Activated naive CD8-positive, alpha-beta T cell treated with anti-CD3 and anti-CD28 coated beads, Interleukin-2, amount 50 U/mL, for 24 hours (primary cell): ENCODE measurements at regions not wholly inside any gene's neighbourhood (a gene's known extent, or its start where the extent isn't known, plus 50 kb on each side); places are given as distances from the start of the nearest gene placed in this dataset.
A peak's percentile ranks its signal among the peaks of the same experiment; 100 is the strongest.
"Not testable (repeated sequence)": the region's sequence is repeated elsewhere in the genome, so short reads cannot be mapped to it uniquely, and the experiment has no call there.

Experiments
- ATAC-seq: fragments of 150-1000 bp; cut with Tn5 transposase; one replicate; pipeline ENCODE4 v1.10.0; 2021
- DNase-seq: peaks from one replicate; pipeline ENCODE4 v3.0.0; 2021
- H3K27ac Mint-ChIP-seq: one replicate; pipeline ENCODE4 v1.8.0; 2021; ENCODE audit warnings: mild to moderate bottlenecking, mixed read lengths
- H3K27me3 Mint-ChIP-seq: one replicate; pipeline ENCODE4 v1.8.0; 2021; ENCODE audit warnings: mixed read lengths
- H3K36me3 Mint-ChIP-seq: one replicate; pipeline ENCODE4 v1.8.0; 2021; ENCODE audit warnings: low read depth, mixed read lengths
- H3K4me1 Mint-ChIP-seq: one replicate; pipeline ENCODE4 v1.8.0; 2021; ENCODE audit warnings: mixed read lengths
- H3K4me3 Mint-ChIP-seq: one replicate; pipeline ENCODE4 v1.8.0; 2021; ENCODE audit warnings: mild to moderate bottlenecking, moderate library complexity, mixed read lengths
- H3K9me3 Mint-ChIP-seq: one replicate; pipeline ENCODE4 v1.8.0; 2021; ENCODE audit warnings: mixed read lengths

GRCh38 chr15:66630801-66631351 is 65.1 kb upstream of the LCTL start:
- Mint-ChIP-seq H3K36me3 (no peaks in the 10 kb centered on the region), H3K27me3 (no peaks in the 10 kb centered on the region), H3K4me3 (no peak overlapping the region), H3K9me3 (no peaks in the 10 kb centered on the region), H3K4me1 (no peaks in the 10 kb centered on the region), H3K27ac (no peak overlapping the region)
- no peak for DNase-seq
- ATAC-seq, result no peak

- DNase-seq, result no peak
- Mint-ChIP-seq H3K27ac (no peak overlapping the region), H3K4me3 (no peak overlapping the region), H3K4me1 (no peaks in the 10 kb centered on the region), H3K36me3 (no peaks in the 10 kb centered on the region), H3K27me3 (no peaks in the 10 kb centered on the region), H3K9me3 (no peaks in the 10 kb centered on the region)
- no peak for ATAC-seq
Measured at GRCh38 chr15:66631616-66632263, 65.9 kb upstream of the LCTL start.

- H3K4me3 Mint-ChIP-seq, result no peak overlapping the region
- no peaks in the 10 kb centered on the region for H3K36me3 Mint-ChIP-seq
- DNase-seq (no peak), ATAC-seq (no peak)
- no peaks in the 10 kb centered on the region for H3K9me3 Mint-ChIP-seq
- no peaks in the 10 kb centered on the region for H3K27me3 Mint-ChIP-seq
- H3K27ac Mint-ChIP-seq, result no peak overlapping the region
- H3K4me1 Mint-ChIP-seq, result peaks cover 5% of the 10 kb centered on the region
Measured at GRCh38 chr15:66633041-66633937, 67.5 kb upstream of the LCTL start.

GRCh38 chr15:66633938-66634250 is 68.1 kb upstream of the LCTL start:
- Mint-ChIP-seq H3K36me3 (no peaks in the 10 kb centered on the region), H3K27ac (no peak overlapping the region), H3K4me3 (no peak overlapping the region), H3K27me3 (no peaks in the 10 kb centered on the region), H3K4me1 (peaks cover 9% of the 10 kb centered on the region), H3K9me3 (no peaks in the 10 kb centered on the region)
- no peak for DNase-seq
- ATAC-seq, result no peak

- peaks cover 9% of the 10 kb centered on the region for H3K4me1 Mint-ChIP-seq
- H3K27me3 Mint-ChIP-seq, result no peaks in the 10 kb centered on the region
- H3K27ac Mint-ChIP-seq, result no peak overlapping the region
- no peaks in the 10 kb centered on the region for H3K9me3 Mint-ChIP-seq
- DNase-seq (no peak), ATAC-seq (no peak)
- H3K36me3 Mint-ChIP-seq, result no peaks in the 10 kb centered on the region
- H3K4me3 Mint-ChIP-seq, result no peak overlapping the region
Measured at GRCh38 chr15:66634540-66634939, 67.5 kb upstream of the SMAD6 start.

GRCh38 chr15:66635006-66635405 is 67.0 kb upstream of the SMAD6 start:
- H3K36me3 Mint-ChIP-seq, result no peaks in the 10 kb centered on the region
- ATAC-seq (no peak), DNase-seq (no peak)
- H3K27me3 Mint-ChIP-seq, result no peaks in the 10 kb centered on the region
- H3K9me3 Mint-ChIP-seq, result no peaks in the 10 kb centered on the region
- no peak overlapping the region for H3K27ac Mint-ChIP-seq
- H3K4me3 Mint-ChIP-seq, result no peak overlapping the region
- H3K4me1 Mint-ChIP-seq, result peaks cover 9% of the 10 kb centered on the region

- H3K4me3 Mint-ChIP-seq, result no peak overlapping the region
- H3K9me3 Mint-ChIP-seq, result no peaks in the 10 kb centered on the region
- ATAC-seq, result no peak
- no peak for DNase-seq
- no peaks in the 10 kb centered on the region for H3K36me3 Mint-ChIP-seq
- no peak overlapping the region for H3K27ac Mint-ChIP-seq
- no peaks in the 10 kb centered on the region for H3K27me3 Mint-ChIP-seq
- H3K4me1 Mint-ChIP-seq, result peaks cover 9% of the 10 kb centered on the region
Measured at GRCh38 chr15:66635817-66636216, 66.2 kb upstream of the SMAD6 start.

- not testable (repeated sequence) for DNase-seq, H3K4me1 Mint-ChIP-seq, H3K27ac Mint-ChIP-seq, H3K27me3 Mint-ChIP-seq, H3K9me3 Mint-ChIP-seq, H3K4me3 Mint-ChIP-seq, ATAC-seq, H3K36me3 Mint-ChIP-seq
Measured at GRCh38 chr15:66637044-66637443, 65.0 kb upstream of the SMAD6 start.

GRCh38 chr15:66638377-66638776 is 63.7 kb upstream of the SMAD6 start:
- H3K4me3 Mint-ChIP-seq, result no peak overlapping the region
- H3K9me3 Mint-ChIP-seq, result no peaks in the 10 kb centered on the region
- no peaks in the 10 kb centered on the region for H3K27me3 Mint-ChIP-seq
- no peak for DNase-seq
- no peaks in the 10 kb centered on the region for H3K36me3 Mint-ChIP-seq
- H3K27ac Mint-ChIP-seq, result no peak overlapping the region
- H3K4me1 Mint-ChIP-seq, result peaks cover 9% of the 10 kb centered on the region
- ATAC-seq, result peak; percentile 60

- no peaks in the 10 kb centered on the region for H3K9me3 Mint-ChIP-seq
- H3K27ac Mint-ChIP-seq, result no peak overlapping the region
- H3K27me3 Mint-ChIP-seq, result no peaks in the 10 kb centered on the region
- DNase-seq, result no peak
- H3K4me3 Mint-ChIP-seq, result no peak overlapping the region
- H3K36me3 Mint-ChIP-seq, result no peaks in the 10 kb centered on the region
- peaks cover 9% of the 10 kb centered on the region for H3K4me1 Mint-ChIP-seq
- ATAC-seq, result no peak
Measured at GRCh38 chr15:66641485-66642315, 60.3 kb upstream of the SMAD6 start.

GRCh38 chr15:66642514-66642913 is 59.5 kb upstream of the SMAD6 start:
- Mint-ChIP-seq H3K4me3 (no peak overlapping the region), H3K27me3 (no peaks in the 10 kb centered on the region), H3K4me1 (peaks cover 9% of the 10 kb centered on the region), H3K27ac (no peak overlapping the region), H3K36me3 (no peaks in the 10 kb centered on the region), H3K9me3 (no peaks in the 10 kb centered on the region)
- no peak for DNase-seq
- ATAC-seq, result no peak

- Mint-ChIP-seq H3K36me3 (no peaks in the 10 kb centered on the region), H3K27ac (no peak overlapping the region), H3K4me1 (peaks cover 7% of the 10 kb centered on the region), H3K9me3 (no peaks in the 10 kb centered on the region), H3K27me3 (no peaks in the 10 kb centered on the region), H3K4me3 (no peak overlapping the region)
- ATAC-seq (no peak), DNase-seq (no peak)
Measured at GRCh38 chr15:66643033-66643432, 59.0 kb upstream of the SMAD6 start.

GRCh38 chr15:66644000-66644787 is 57.8 kb upstream of the SMAD6 start:
- Mint-ChIP-seq H3K36me3 (no peaks in the 10 kb centered on the region), H3K4me1 (no peaks in the 10 kb centered on the region), H3K27me3 (no peaks in the 10 kb centered on the region), H3K27ac (no peak overlapping the region), H3K4me3 (no peak overlapping the region), H3K9me3 (no peaks in the 10 kb centered on the region)
- no peak for ATAC-seq
- no peak for DNase-seq

- Mint-ChIP-seq H3K27me3 (no peaks in the 10 kb centered on the region), H3K4me1 (no peaks in the 10 kb centered on the region), H3K9me3 (no peaks in the 10 kb centered on the region), H3K36me3 (no peaks in the 10 kb centered on the region), H3K4me3 (no peak overlapping the region), H3K27ac (no peak overlapping the region)
- DNase-seq, result no peak
- ATAC-seq, result no peak
Measured at GRCh38 chr15:66644869-66645268, 57.2 kb upstream of the SMAD6 start.
